H1 (cell line): ENCODE measurements at regions not wholly inside any gene's neighbourhood (a gene's known extent, or its start where the extent isn't known, plus 50 kb on each side); places are given as distances from the start of the nearest gene placed in this dataset.

Experiments
- CTCF ChIA-PET: fragments of 300-600 bp; sonication (Branson Sonifier 250); formaldehyde crosslinking; loops from one replicate; lab custom pipeline; 2021; ENCODE audit not compliant: partially characterized antibody; lab: Charles Lee
- POLR2A ChIA-PET: fragments of 300-600 bp; sonication (Branson Sonifier 250); formaldehyde crosslinking; loops from one replicate; lab custom pipeline; 2021; ENCODE audit warnings: inconsistent platforms; ENCODE audit not compliant: partially characterized antibody; lab: Charles Lee
- DNase-seq, 2 experiments: peaks; one replicate each; pipeline versions ENCODE4 v3.0.0 to v3.0.0-alpha.2; 2010 to 2022; ENCODE audit warnings: low spot score in 2 of 2, low read depth in 1 of 2, mixed read lengths in 1 of 2
- FAIRE-seq: peaks from 2 replicates; lab custom pipeline; 2011; peaks lifted over from hg19 to GRCh38; lab: Jason Lieb, UNC
- H2AFZ ChIP-seq: 2 replicates; pipeline ENCODE4 v1.8.1; 2012; ENCODE audit warnings: low read length, inconsistent platforms
- H2AK5ac ChIP-seq: 2 replicates; pipeline ENCODE4 v1.6.1; 2013; ENCODE audit warnings: low read depth, low read length
- H2BK120ac ChIP-seq: replicated peaks from 2 replicates; pipeline ENCODE3; 2013; ENCODE audit warnings: low read depth, low read length, inconsistent platforms
- H2BK12ac ChIP-seq: 2 replicates; pipeline ENCODE4 v1.6.1; 2013; ENCODE audit warnings: low read depth, low read length
- H2BK15ac ChIP-seq: 2 replicates; pipeline ENCODE4 v1.6.1; 2013; ENCODE audit warnings: low read length
- H2BK20ac ChIP-seq: 2 replicates; pipeline ENCODE4 v1.6.1; 2013; ENCODE audit warnings: low read length
- H2BK5ac ChIP-seq: 2 replicates; pipeline ENCODE4 v1.6.1; 2013; ENCODE audit warnings: low read depth, low read length
- H3K14ac ChIP-seq: 2 replicates; pipeline ENCODE4 v1.6.1; 2013; ENCODE audit warnings: inconsistent platforms; ENCODE audit not compliant: insufficient read length
- H3K18ac ChIP-seq: 2 replicates; pipeline ENCODE4 v1.6.1; 2013; ENCODE audit warnings: low read length; ENCODE audit errors: extremely low read depth
- H3K23ac ChIP-seq: 2 replicates; pipeline ENCODE4 v1.6.1; 2013; ENCODE audit warnings: inconsistent platforms; ENCODE audit not compliant: insufficient read length
- H3K23me2 ChIP-seq: 2 replicates; pipeline ENCODE4 v1.6.1; 2013; ENCODE audit warnings: low read depth, low read length
- H3K27ac ChIP-seq: 2 replicates; pipeline ENCODE4 v1.6.1; 2011; ENCODE audit warnings: low read depth, low read length, inconsistent platforms
- H3K27me3 ChIP-seq, 4 experiments: replicated peaks in 1 of 4; 1 replicate in 1 of 4; 2 replicates in 3 of 4; pipeline versions ENCODE4 v1.6.1 to v1.8.1; 2011 to 2013; ENCODE audit warnings: low read length in 3 of 4, mild to moderate bottlenecking in 3 of 4, inconsistent platforms in 2 of 4, mixed read lengths in 2 of 4, moderate library complexity in 1 of 4; ENCODE audit not compliant: control insufficient read depth in 3 of 4, insufficient read depth in 3 of 4; ENCODE audit errors: extremely low read depth in 1 of 4
- H3K36me3 ChIP-seq, 4 experiments: 2 replicates each; pipeline versions ENCODE4 v1.6.1 to v1.8.1; 2011 to 2013; ENCODE audit warnings: mild to moderate bottlenecking in 4 of 4, low read length in 3 of 4, moderate library complexity in 2 of 4, control low read depth in 1 of 4, inconsistent platforms in 1 of 4; ENCODE audit not compliant: insufficient read depth in 4 of 4, control insufficient read depth in 2 of 4
- H3K4ac ChIP-seq: replicated peaks from 2 replicates; pipeline ENCODE3; 2013; ENCODE audit warnings: low read length, low read depth, mixed read lengths, inconsistent platforms; ENCODE audit not compliant: insufficient read length
- H3K4me1 ChIP-seq, 4 experiments: replicated peaks in 1 of 4; 1 replicate in 1 of 4; 2 replicates in 3 of 4; pipeline versions ENCODE4 v1.6.1 to v1.8.1; 2011 to 2013; ENCODE audit warnings: low read length in 3 of 4, inconsistent platforms in 2 of 4, mixed read lengths in 1 of 4; ENCODE audit not compliant: insufficient read depth in 4 of 4, control insufficient read depth in 3 of 4
- H3K4me2 ChIP-seq, 2 experiments: 2 replicates each; pipeline versions ENCODE4 v1.6.1 to v1.8.1; 2011 to 2013; ENCODE audit warnings: low read depth in 2 of 2, low read length in 2 of 2, control low read depth in 1 of 2, inconsistent platforms in 1 of 2, mild to moderate bottlenecking in 1 of 2; ENCODE audit not compliant: insufficient read depth in 1 of 2
- H3K4me3 ChIP-seq, 4 experiments: fragments of 200-600, 300-600 bp in 1 of 4; sonication (generic), shearing (Covaris generic), sonication (Bioruptor Twin) in 1 of 4; 2 replicates each; pipeline versions ENCODE4 v1.5.1 to v1.8.1; 2011 to 2016; ENCODE audit warnings: low read length in 4 of 4, low read depth in 3 of 4, control low read depth in 2 of 4, inconsistent platforms in 2 of 4, mild to moderate bottlenecking in 2 of 4, mixed read lengths in 1 of 4, moderate library complexity in 1 of 4; ENCODE audit not compliant: insufficient read depth in 2 of 4; ENCODE audit errors: extremely low read depth in 1 of 4
- H3K56ac ChIP-seq: replicated peaks from 2 replicates; pipeline ENCODE3; 2013; ENCODE audit warnings: low read depth, mild to moderate bottlenecking, mixed read lengths, low read length, inconsistent platforms; ENCODE audit not compliant: insufficient read length
- H3K79me1 ChIP-seq: 2 replicates; pipeline ENCODE4 v1.6.1; 2013; ENCODE audit warnings: low read depth, low read length, control low read depth
- H3K79me2 ChIP-seq, 2 experiments: 2 replicates each; pipeline versions ENCODE4 v1.6.1 to v1.8.1; 2012 to 2013; ENCODE audit warnings: low read length in 2 of 2, mild to moderate bottlenecking in 2 of 2, inconsistent platforms in 1 of 2; ENCODE audit not compliant: insufficient read depth in 2 of 2, control insufficient read depth in 1 of 2
- H3K9ac ChIP-seq, 4 experiments: replicated peaks in 1 of 4; 1 replicate in 1 of 4; 2 replicates in 3 of 4; pipeline versions ENCODE4 v1.6.1 to v1.8.1; 2011 to 2013; ENCODE audit warnings: low read depth in 3 of 4, low read length in 3 of 4, control low read depth in 2 of 4, mild to moderate bottlenecking in 2 of 4, moderate library complexity in 2 of 4, inconsistent platforms in 1 of 4; ENCODE audit errors: extremely low read depth in 1 of 4
- H3K9me3 ChIP-seq, 2 experiments: 2 replicates each; pipeline versions ENCODE4 v1.6.1 to v1.8.1; 2012 to 2013; ENCODE audit warnings: mild to moderate bottlenecking in 2 of 2, moderate library complexity in 2 of 2, control low read depth in 1 of 2, inconsistent platforms in 1 of 2, low read depth in 1 of 2, low read length in 1 of 2, mixed read lengths in 1 of 2; ENCODE audit not compliant: insufficient read depth in 2 of 2
- H4K20me1 ChIP-seq, 2 experiments: replicated peaks in 1 of 2; 2 replicates each; pipeline versions ENCODE3 to v1.8.1; 2011 to 2013; ENCODE audit warnings: inconsistent platforms in 2 of 2, low read length in 2 of 2, mild to moderate bottlenecking in 1 of 2; ENCODE audit not compliant: insufficient read depth in 2 of 2, control insufficient read depth in 1 of 2
- H4K5ac ChIP-seq: 2 replicates; pipeline ENCODE4 v1.6.1; 2013; ENCODE audit warnings: low read length, low read depth, mixed read lengths, inconsistent platforms; ENCODE audit not compliant: insufficient read length
- H4K8ac ChIP-seq: 2 replicates; pipeline ENCODE4 v1.8.0; 2013; ENCODE audit warnings: mild to moderate bottlenecking, moderate library complexity, low read length, inconsistent platforms; ENCODE audit not compliant: insufficient read depth; ENCODE audit errors: extremely low read depth
- H4K91ac ChIP-seq: replicated peaks from 2 replicates; pipeline ENCODE3; 2013; ENCODE audit warnings: low read length, mixed read lengths, inconsistent platforms; ENCODE audit not compliant: insufficient read length
- ASH2L ChIP-seq: fragments of 200-600, 300-600 bp; sonication (generic); IDR thresholded peaks from one replicate; pipeline ENCODE4 v1.7.1; 2017; ENCODE audit warnings: low read length
- BACH1 ChIP-seq: IDR thresholded peaks from 2 replicates; pipeline ENCODE4 v1.6.1; 2012; ENCODE audit warnings: low read length, improper control_type of control experiment
- CBX8 ChIP-seq: fragments of 300-800, 300-1000 bp; sonication (generic); IDR thresholded peaks from 2 replicates; pipeline ENCODE4 v1.7.1; 2016; ENCODE audit warnings: low read depth, low read length, borderline replicate concordance
- CHD1 ChIP-seq: IDR thresholded peaks from 2 replicates; pipeline ENCODE4 v1.6.1; 2012; ENCODE audit warnings: low read depth, low read length, improper control_type of control experiment
- CREB1 ChIP-seq: IDR thresholded peaks from 2 replicates; pipeline ENCODE4 v1.6.1; 2012; ENCODE audit warnings: inconsistent platforms
- CTCF ChIP-seq, 3 experiments: IDR thresholded peaks; 1 replicate in 2 of 3; 2 replicates in 1 of 3; pipeline versions ENCODE4 v1.5.1 to v1.6.1; 2011; ENCODE audit warnings: low read length in 3 of 3, mild to moderate bottlenecking in 3 of 3, inconsistent platforms in 2 of 3, low read depth in 1 of 3, moderate library complexity in 1 of 3; ENCODE audit not compliant: insufficient read depth in 1 of 3; ENCODE audit errors: control extremely low read depth in 1 of 3
- GABPA ChIP-seq: IDR thresholded peaks from 2 replicates; pipeline ENCODE4 v1.6.1; 2011; ENCODE audit warnings: mild to moderate bottlenecking, low read length, moderate library complexity, borderline replicate concordance; ENCODE audit not compliant: insufficient read depth
- POU5F1 ChIP-seq: IDR thresholded peaks from 2 replicates; pipeline ENCODE4 v1.6.1; 2011; ENCODE audit warnings: low read depth, mild to moderate bottlenecking, low read length, moderate library complexity
- RBBP5 ChIP-seq: IDR thresholded peaks from 2 replicates; pipeline ENCODE4 v1.7.1; 2012; ENCODE audit warnings: low read depth, mild to moderate bottlenecking, inconsistent platforms, low read length, moderate library complexity, borderline replicate concordance
- SIN3A ChIP-seq, 2 experiments: IDR thresholded peaks in 1 of 2; conservative IDR thresholded peaks in 1 of 2; 2 replicates each; pipeline ENCODE4 v1.6.1; 2011 to 2012; ENCODE audit warnings: low read length in 2 of 2, improper control_type of control experiment in 1 of 2, low read depth in 1 of 2, mild to moderate bottlenecking in 1 of 2
- SIRT6 ChIP-seq: IDR thresholded peaks from one replicate; pipeline ENCODE4 v1.7.1; 2012; ENCODE audit warnings: low read length, inconsistent platforms
- SP2 ChIP-seq: IDR thresholded peaks from 2 replicates; pipeline ENCODE4 v1.6.1; 2012; ENCODE audit warnings: mild to moderate bottlenecking, low read length, inconsistent platforms
- TEAD4 ChIP-seq: IDR thresholded peaks from 2 replicates; pipeline ENCODE4 v1.6.1; 2012; ENCODE audit warnings: low read depth, low read length, inconsistent platforms, mixed read lengths
- WGBS, 2 experiments: shearing (Covaris generic) in 1 of 2; methylation state at CpG; one replicate each; pipeline versions ENCODE4 v1.1.6 to v1.1.7; 2013 to 2015; ENCODE audit warnings: low lambda C conversion rate in 2 of 2, mixed read lengths in 2 of 2, inconsistent platforms in 1 of 2, low coverage in 1 of 2, missing lambda C conversion rate in 1 of 2; ENCODE audit not compliant: insufficient replicate concordance in 2 of 2, insufficient coverage in 1 of 2, insufficient read length in 1 of 2; ENCODE audit errors: extremely low coverage in 1 of 2, missing lambda C conversion rate in 1 of 2; 5-methylcytosine and 5-hydroxymethylcytosine counted together

- FAIRE-seq, result no peak
- no peak overlapping the region for H3K4me3 ChIP-seq
Measured at GRCh38 chr20:56758706-56759105, 129.6 kb downstream of the TFAP2C start.

More at GRCh38 chr20:56758706-56759105, 129.6 kb downstream of the TFAP2C start:
- WGBS, 2 experiments, result 84% methylated on average over 3 of the region's 3 CpGs; no CpG with 5 or more reads in 1 of the 2 experiments
- Histone ChIP-seq H3K4me1 (no peaks in the 10 kb centered on the region), H2BK5ac (no peak overlapping the region), H4K91ac (no peak overlapping the region), H2BK15ac (no peak overlapping the region), H3K79me2 (no peaks in the 10 kb centered on the region), H3K23me2 (peaks cover 6% of the 10 kb centered on the region; the same call in 1 of the 2 replicates), H2BK12ac (no peak overlapping the region), H3K4me2 (no peak overlapping the region), H2BK120ac (no peak overlapping the region), H3K9me3 (no peaks in the 10 kb centered on the region), H2BK20ac (no peak overlapping the region), H4K20me1 (peaks cover 0 to 4% of the 10 kb centered on the region in 2 experiments)
- POLR2A ChIA-PET, result no interaction called here
- DNase-seq, result no peak
- no peak for TF ChIP-seq SIN3A (conservative IDR thresholded peaks at IDR 0.05 in 1 of 2, IDR thresholded peaks at IDR 0.05 in 1 of 2; ENCODE audit: low read depth in 1 of 2, low read length in 2 of 2)
- TF ChIP-seq GABPA, result no peak
- TF ChIP-seq RBBP5, result no peak
- TF ChIP-seq CREB1, result no peak
- TF ChIP-seq SP2, result no peak
- no peak for TF ChIP-seq CHD1
- no peak for TF ChIP-seq BACH1
- TF ChIP-seq CTCF (IDR thresholded peaks at IDR 0.05; ENCODE audit: control extremely low read depth in 1 of 3, insufficient read depth in 1 of 3, low read depth in 1 of 3, low read length in 3 of 3), result no peak
- no peak for TF ChIP-seq SIRT6
- no peak for TF ChIP-seq TEAD4
- TF ChIP-seq POU5F1, result no peak
- no peak for TF ChIP-seq CBX8
- TF ChIP-seq ASH2L, result no peak
- TF ChIP-seq, all 59 proteins: peak for 0
- CTCF ChIA-PET, result interaction anchor here (1.1 kb wide), 1 partner anchor 16 kb away, joined by 4 read pairs; no protein-coding TSS in a partner anchor
- no peak overlapping the region for H3K18ac ChIP-seq
- no peak overlapping the region for H3K56ac ChIP-seq
- no peak overlapping the region for H3K4ac ChIP-seq
- H2AK5ac ChIP-seq, result no peak overlapping the region
- no peak overlapping the region for H4K5ac ChIP-seq
- no peak overlapping the region for H4K8ac ChIP-seq
- H3K9ac ChIP-seq, result no peak overlapping the region
- no peaks in the 10 kb centered on the region for H3K79me1 ChIP-seq
- no peak overlapping the region for H3K27ac ChIP-seq
- no peak overlapping the region for H3K23ac ChIP-seq
- no peak overlapping the region for H2AFZ ChIP-seq
- H3K14ac ChIP-seq, result no peak overlapping the region
- no peaks in the 10 kb centered on the region for H3K36me3 ChIP-seq
- no peaks in the 10 kb centered on the region; a peak in 1 of 7 replicates for H3K27me3 ChIP-seq
